GM06990 (cell line): ENCODE measurements at regions not wholly inside any gene's neighbourhood (a gene's known extent, or its start where the extent isn't known, plus 50 kb on each side); places are given as distances from the start of the nearest gene placed in this dataset.

Experiments
- DNase-seq: peaks from one replicate; pipeline ENCODE4 v3.0.0-alpha.2; 2011; ENCODE audit not compliant: insufficient read length; ENCODE audit errors: extremely low read depth
- H3K27me3 ChIP-seq: replicated peaks from 2 replicates; pipeline ENCODE4 v1.6.0; 2011; ENCODE audit warnings: low read length; ENCODE audit not compliant: control insufficient read depth, insufficient read depth
- H3K36me3 ChIP-seq: 2 replicates; pipeline ENCODE4 v1.5.1; 2011; ENCODE audit warnings: low read length; ENCODE audit not compliant: control insufficient read depth, insufficient read depth
- H3K4me3 ChIP-seq: replicated peaks from 2 replicates; pipeline ENCODE4 v1.5.1; 2011; ENCODE audit warnings: low read depth, mild to moderate bottlenecking, control low read depth, low read length
- CTCF ChIP-seq: IDR thresholded peaks from 2 replicates; pipeline ENCODE4 v1.5.1; 2011; ENCODE audit warnings: low read length, control low read depth, mild to moderate bottlenecking, inconsistent platforms; ENCODE audit not compliant: insufficient read depth, poor library complexity, severe bottlenecking

- H3K4me3 ChIP-seq: no peak overlapping the region
- DNase-seq: no peak
- H3K27me3 ChIP-seq: no peaks in the 10 kb centered on the region
- H3K36me3 ChIP-seq: no peaks in the 10 kb centered on the region
- TF ChIP-seq CTCF: no peak
Measured at GRCh38 chr6:149174962-149175361, 142.6 kb upstream of the TAB2 start.

GRCh38 chr6:149176971-149177667, 140.4 kb upstream of the TAB2 start:
- H3K27me3 ChIP-seq: no peaks in the 10 kb centered on the region
- H3K36me3 ChIP-seq: no peaks in the 10 kb centered on the region
- TF ChIP-seq CTCF: no peak
- H3K4me3 ChIP-seq: no peak overlapping the region
- DNase-seq: no peak

- H3K4me3 ChIP-seq: no peak overlapping the region
- no peaks in the 10 kb centered on the region for H3K36me3 ChIP-seq
- no peaks in the 10 kb centered on the region for H3K27me3 ChIP-seq
- TF ChIP-seq CTCF: no peak
- no peak for DNase-seq
Measured at GRCh38 chr6:149179431-149179830, 138.1 kb upstream of the TAB2 start.

GRCh38 chr6:149181304-149181703, 136.2 kb upstream of the TAB2 start:
- Histone ChIP-seq H3K4me3 (no peak overlapping the region), H3K27me3 (no peaks in the 10 kb centered on the region), H3K36me3 (no peaks in the 10 kb centered on the region)
- no peak for TF ChIP-seq CTCF
- no peak for DNase-seq

GRCh38 chr6:149182262-149182661, 135.2 kb upstream of the TAB2 start:
- Histone ChIP-seq H3K27me3 (no peaks in the 10 kb centered on the region), H3K36me3 (no peaks in the 10 kb centered on the region), H3K4me3 (no peak overlapping the region)
- no peak for DNase-seq
- TF ChIP-seq CTCF: no peak

- no peak for TF ChIP-seq CTCF
- Histone ChIP-seq H3K36me3 (no peaks in the 10 kb centered on the region), H3K4me3 (no peak overlapping the region), H3K27me3 (no peaks in the 10 kb centered on the region)
- DNase-seq: no peak
Measured at GRCh38 chr6:149184523-149184922, 133.0 kb upstream of the TAB2 start.
